Lower leg skin (tissue), 3 donors: ENCODE measurements at regions not wholly inside any gene's neighbourhood (a gene's known extent, or its start where the extent isn't known, plus 50 kb on each side); places are given as distances from the start of the nearest gene placed in this dataset.

Source experiments
- CTCF ChIP-seq, 3 donors: fragments of 450-650 bp; IDR thresholded peaks; one replicate each; pipeline ENCODE4 v1.5.1; 2016; ENCODE audit warnings: antibody characterized with exemption in 3 of 3, mild to moderate bottlenecking in 3 of 3, moderate library complexity in 2 of 3
- POLR2A ChIP-seq, 2 donors: fragments of 450-650 bp; IDR thresholded peaks; one replicate each; pipeline ENCODE4 v1.6.1; 2016 to 2017; ENCODE audit warnings: antibody characterized with exemption in 2 of 2, mild to moderate bottlenecking in 1 of 2, moderate library complexity in 1 of 2

GRCh38 chr3:25985621-25986020 lies 195.7 kb downstream of the OXSM start:
- TF ChIP-seq CTCF (IDR thresholded peaks at IDR 0.05) = no peak
- TF ChIP-seq POLR2A (IDR thresholded peaks at IDR 0.05) = no peak
